ENCODE measurements at regions not wholly inside any gene's neighbourhood (a gene's known extent, or its start where the extent isn't known, plus 50 kb on each side); places are given as distances from the start of the nearest gene placed in this dataset.

GRCh38 chr11:123378096-123378495 is 52.0 kb upstream of the GRAMD1B start:
- Mint-ChIP-seq H3K27ac (ENCODE audit: unreplicated experiment) (no peak overlapping the region), H3K4me3 (ENCODE audit: unreplicated experiment) (no peak overlapping the region), H3K36me3 (ENCODE audit: low read depth, unreplicated experiment) (no peaks in the 10 kb centered on the region), H3K27me3 (ENCODE audit: low read depth, unreplicated experiment) (peaks cover 23% of the 10 kb centered on the region), H3K9me3 (ENCODE audit: unreplicated experiment) (peaks cover 2% of the 10 kb centered on the region), H3K4me1 (ENCODE audit: low read depth, unreplicated experiment) (peaks cover 2% of the 10 kb centered on the region)
- Histone ChIP-seq H3K36me3 (ENCODE audit: insufficient read depth, low read length) (no peaks in the 10 kb centered on the region), H4K20me1 (ENCODE audit: insufficient read depth, low read length) (no peaks in the 10 kb centered on the region), H2AFZ (ENCODE audit: low read depth, low read length) (no peak overlapping the region), H3K9me3 (ENCODE audit: insufficient read depth, low read depth, low read length) (no peaks in the 10 kb centered on the region), H3K4me1 (ENCODE audit: insufficient read depth, low read length) (no peaks in the 10 kb centered on the region), H3K27me3 (ENCODE audit: insufficient read depth, low read length) (peaks cover 30% of the 10 kb centered on the region), H3K27ac (ENCODE audit: low read depth, low read length) (no peak overlapping the region), H3K79me2 (ENCODE audit: insufficient read depth, low read length) (no peaks in the 10 kb centered on the region), H3K4me2 (ENCODE audit: low read length) (no peak overlapping the region), H3K9ac (ENCODE audit: low read length) (no peak overlapping the region), H3K4me3 (ENCODE audit: insufficient read depth, low read depth, low read length) (no peak overlapping the region)
- DNase-seq (ENCODE audit: low read depth), result no peak
- FAIRE-seq, result no peak
- no peak for TF ChIP-seq EZH2 (IDR thresholded peaks at IDR 0.05; ENCODE audit: insufficient read depth, low read length)
- TF ChIP-seq CTCF (IDR thresholded peaks at IDR 0.05; ENCODE audit: insufficient read depth, low read depth, low read length), result no peak

GRCh38 chr11:123377355-123377754 is 52.7 kb upstream of the GRAMD1B start:
- Mint-ChIP-seq H3K36me3 (ENCODE audit: low read depth, unreplicated experiment) (no peaks in the 10 kb centered on the region), H3K4me3 (ENCODE audit: unreplicated experiment) (no peak overlapping the region), H3K27ac (ENCODE audit: unreplicated experiment) (no peak overlapping the region), H3K4me1 (ENCODE audit: low read depth, unreplicated experiment) (peaks cover 2% of the 10 kb centered on the region), H3K27me3 (ENCODE audit: low read depth, unreplicated experiment) (peaks cover 21% of the 10 kb centered on the region), H3K9me3 (ENCODE audit: unreplicated experiment) (peaks cover 2% of the 10 kb centered on the region)
- Histone ChIP-seq H3K79me2 (ENCODE audit: insufficient read depth, low read length) (no peaks in the 10 kb centered on the region), H3K4me2 (ENCODE audit: low read length) (no peak overlapping the region), H3K36me3 (ENCODE audit: insufficient read depth, low read length) (no peaks in the 10 kb centered on the region), H3K4me1 (ENCODE audit: insufficient read depth, low read length) (no peaks in the 10 kb centered on the region), H2AFZ (ENCODE audit: low read depth, low read length) (no peak overlapping the region), H4K20me1 (ENCODE audit: insufficient read depth, low read length) (no peaks in the 10 kb centered on the region), H3K9me3 (ENCODE audit: insufficient read depth, low read depth, low read length) (no peaks in the 10 kb centered on the region), H3K4me3 (ENCODE audit: insufficient read depth, low read depth, low read length) (no peak overlapping the region), H3K27ac (ENCODE audit: low read depth, low read length) (no peak overlapping the region), H3K9ac (ENCODE audit: low read length) (no peak overlapping the region), H3K27me3 (ENCODE audit: insufficient read depth, low read length) (peaks cover 31% of the 10 kb centered on the region)
- TF ChIP-seq EZH2 (IDR thresholded peaks at IDR 0.05; ENCODE audit: insufficient read depth, low read length), result no peak
- no peak for TF ChIP-seq CTCF (IDR thresholded peaks at IDR 0.05; ENCODE audit: insufficient read depth, low read depth, low read length)
- DNase-seq (ENCODE audit: low read depth) (no peak), FAIRE-seq (no peak)

GRCh38 chr11:123375832-123376231 is 54.2 kb upstream of the GRAMD1B start:
- TF ChIP-seq CTCF (IDR thresholded peaks at IDR 0.05; ENCODE audit: insufficient read depth, low read depth, low read length) (no peak), EZH2 (IDR thresholded peaks at IDR 0.05; ENCODE audit: insufficient read depth, low read length) (no peak)
- Mint-ChIP-seq H3K27ac (ENCODE audit: unreplicated experiment) (no peak overlapping the region), H3K27me3 (ENCODE audit: low read depth, unreplicated experiment) (peaks cover 27% of the 10 kb centered on the region), H3K9me3 (ENCODE audit: unreplicated experiment) (peaks cover 2% of the 10 kb centered on the region), H3K4me3 (ENCODE audit: unreplicated experiment) (no peak overlapping the region), H3K4me1 (ENCODE audit: low read depth, unreplicated experiment) (peaks cover 2% of the 10 kb centered on the region), H3K36me3 (ENCODE audit: low read depth, unreplicated experiment) (no peaks in the 10 kb centered on the region)
- no peaks in the 10 kb centered on the region for H4K20me1 ChIP-seq (ENCODE audit: insufficient read depth, low read length)
- peaks cover 31% of the 10 kb centered on the region for H3K27me3 ChIP-seq (ENCODE audit: insufficient read depth, low read length)
- no peak overlapping the region for H2AFZ ChIP-seq (ENCODE audit: low read depth, low read length)
- no peak overlapping the region for H3K4me2 ChIP-seq (ENCODE audit: low read length)
- H3K36me3 ChIP-seq (ENCODE audit: insufficient read depth, low read length), result no peaks in the 10 kb centered on the region
- no peak overlapping the region for H3K4me3 ChIP-seq (ENCODE audit: insufficient read depth, low read depth, low read length)
- no peak overlapping the region for H3K9ac ChIP-seq (ENCODE audit: low read length)
- no peaks in the 10 kb centered on the region for H3K4me1 ChIP-seq (ENCODE audit: insufficient read depth, low read length)
- no peak for DNase-seq (ENCODE audit: low read depth)
- no peak overlapping the region for H3K27ac ChIP-seq (ENCODE audit: low read depth, low read length)
- FAIRE-seq, result no peak
- no peaks in the 10 kb centered on the region for H3K9me3 ChIP-seq (ENCODE audit: insufficient read depth, low read depth, low read length)
- H3K79me2 ChIP-seq (ENCODE audit: insufficient read depth, low read length), result no peaks in the 10 kb centered on the region

Data from astrocyte (in vitro differentiated cells and primary cell).